K562 (cell line): ENCODE measurements at regions not wholly inside any gene's neighbourhood (a gene's known extent, or its start where the extent isn't known, plus 50 kb on each side); places are given as distances from the start of the nearest gene placed in this dataset.

ENCODE experiments used
- EGR1 ChIP-seq: fragments of 450-650 bp; conservative IDR thresholded peaks from 2 replicates; pipeline ENCODE4 v1.6.1; 2017; ENCODE audit warnings: mild to moderate bottlenecking
- TAF1 ChIP-seq: IDR thresholded peaks from 2 replicates; pipeline ENCODE4 v1.6.1; 2011; ENCODE audit warnings: mild to moderate bottlenecking, low read length, moderate library complexity; ENCODE audit not compliant: insufficient read depth, control insufficient read depth, severe bottlenecking; ENCODE audit errors: extremely low read depth
- ZNF274 ChIP-seq: IDR thresholded peaks from 2 replicates; pipeline ENCODE4 v1.6.1; 2011; ENCODE audit warnings: low read depth, mild to moderate bottlenecking, low read length, moderate library complexity, borderline replicate concordance
- TF ChIP-seq, protein P1 (sequence below), 3 experiments: IDR thresholded peaks in 2 of 3; conservative IDR thresholded peaks in 1 of 3; 2 replicates each; pipeline ENCODE4 v1.5.1; 2011 to 2012; ENCODE audit warnings: low read length in 3 of 3, mild to moderate bottlenecking in 3 of 3, control low read depth in 2 of 3, improper control_type of control experiment in 1 of 3, inconsistent platforms in 1 of 3, low read depth in 1 of 3, mixed read lengths in 1 of 3, moderate library complexity in 1 of 3; ENCODE audit not compliant: insufficient read depth in 2 of 3

DNA sequence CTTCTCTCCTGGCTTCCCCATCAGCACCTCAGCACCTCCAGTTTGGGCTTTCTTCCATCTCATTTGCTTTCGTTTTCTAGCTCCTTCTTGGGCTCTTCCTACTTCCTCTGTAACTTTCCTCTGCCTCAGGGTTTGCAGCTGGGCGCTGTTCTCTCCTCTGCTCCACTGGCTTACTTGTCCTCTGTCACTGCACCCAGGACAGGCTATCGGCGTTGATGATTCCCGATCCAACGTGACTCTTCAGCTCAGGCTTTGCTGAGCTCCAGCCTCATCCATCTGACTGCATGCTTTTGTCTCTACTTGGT, 362.4 kb downstream of the CYRIA start:
- TF ChIP-seq EGR1 (no peak), TAF1 (no peak), ZNF274 (no peak)
- TF ChIP-seq, protein P1, sequence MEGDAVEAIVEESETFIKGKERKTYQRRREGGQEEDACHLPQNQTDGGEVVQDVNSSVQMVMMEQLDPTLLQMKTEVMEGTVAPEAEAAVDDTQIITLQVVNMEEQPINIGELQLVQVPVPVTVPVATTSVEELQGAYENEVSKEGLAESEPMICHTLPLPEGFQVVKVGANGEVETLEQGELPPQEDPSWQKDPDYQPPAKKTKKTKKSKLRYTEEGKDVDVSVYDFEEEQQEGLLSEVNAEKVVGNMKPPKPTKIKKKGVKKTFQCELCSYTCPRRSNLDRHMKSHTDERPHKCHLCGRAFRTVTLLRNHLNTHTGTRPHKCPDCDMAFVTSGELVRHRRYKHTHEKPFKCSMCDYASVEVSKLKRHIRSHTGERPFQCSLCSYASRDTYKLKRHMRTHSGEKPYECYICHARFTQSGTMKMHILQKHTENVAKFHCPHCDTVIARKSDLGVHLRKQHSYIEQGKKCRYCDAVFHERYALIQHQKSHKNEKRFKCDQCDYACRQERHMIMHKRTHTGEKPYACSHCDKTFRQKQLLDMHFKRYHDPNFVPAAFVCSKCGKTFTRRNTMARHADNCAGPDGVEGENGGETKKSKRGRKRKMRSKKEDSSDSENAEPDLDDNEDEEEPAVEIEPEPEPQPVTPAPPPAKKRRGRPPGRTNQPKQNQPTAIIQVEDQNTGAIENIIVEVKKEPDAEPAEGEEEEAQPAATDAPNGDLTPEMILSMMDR (IDR thresholded peaks at IDR 0.05 in 2 of 3, conservative IDR thresholded peaks at IDR 0.05 in 1 of 3; ENCODE audit: insufficient read depth in 2 of 3, low read depth in 1 of 3, low read length in 3 of 3), result no peak
